ENCODE measurements at regions not wholly inside any gene's neighbourhood (a gene's known extent, or its start where the extent isn't known, plus 50 kb on each side); places are given as distances from the start of the nearest gene placed in this dataset.

DNA sequence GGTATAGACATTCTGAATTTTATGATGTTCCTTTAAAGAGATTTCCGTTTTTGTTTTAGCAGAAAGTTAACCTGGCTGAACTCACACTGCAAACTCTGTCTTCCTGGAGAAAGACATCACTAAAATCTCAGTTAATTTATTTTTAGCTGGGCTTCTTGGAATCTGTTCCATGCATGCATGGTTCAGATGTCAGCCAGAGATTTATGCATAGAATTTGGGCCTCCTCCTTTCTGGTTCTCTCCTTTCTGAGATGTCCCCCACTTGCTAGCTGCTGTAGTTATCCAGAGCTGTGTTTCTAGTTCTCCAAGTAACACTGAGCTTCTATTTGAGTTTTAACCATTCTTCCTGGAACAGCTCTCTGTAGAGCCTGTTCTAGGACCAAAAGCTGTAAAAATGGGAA, 77.3 kb upstream of the TANC2 start:
- no peak overlapping the region for H3K4me3 ChIP-seq (ENCODE audit: low read depth in 2 of 2, low read length in 2 of 2)
- BruUV-seq (replicated peaks) = no TSS peak
- no peak overlapping the region for H3K27ac ChIP-seq (ENCODE audit: low read length)
- ChIA-PET POLR2A (no interaction called here), CTCF (no interaction called here)
- H3K4me1 ChIP-seq (ENCODE audit: control insufficient read depth, insufficient read depth, low read length) = no peaks in the 10 kb centered on the region
- TF ChIP-seq SIN3A (IDR thresholded peaks at IDR 0.05; ENCODE audit: borderline replicate concordance, insufficient read depth, low read depth, low read length) (no peak), POLR2AphosphoS5 (IDR thresholded peaks at IDR 0.05; ENCODE audit: low read depth, low read length) (no peak), TCF7L2 (IDR thresholded peaks at IDR 0.05; ENCODE audit: low read depth, low read length) (no peak)
- TF ChIP-seq, protein P1, sequence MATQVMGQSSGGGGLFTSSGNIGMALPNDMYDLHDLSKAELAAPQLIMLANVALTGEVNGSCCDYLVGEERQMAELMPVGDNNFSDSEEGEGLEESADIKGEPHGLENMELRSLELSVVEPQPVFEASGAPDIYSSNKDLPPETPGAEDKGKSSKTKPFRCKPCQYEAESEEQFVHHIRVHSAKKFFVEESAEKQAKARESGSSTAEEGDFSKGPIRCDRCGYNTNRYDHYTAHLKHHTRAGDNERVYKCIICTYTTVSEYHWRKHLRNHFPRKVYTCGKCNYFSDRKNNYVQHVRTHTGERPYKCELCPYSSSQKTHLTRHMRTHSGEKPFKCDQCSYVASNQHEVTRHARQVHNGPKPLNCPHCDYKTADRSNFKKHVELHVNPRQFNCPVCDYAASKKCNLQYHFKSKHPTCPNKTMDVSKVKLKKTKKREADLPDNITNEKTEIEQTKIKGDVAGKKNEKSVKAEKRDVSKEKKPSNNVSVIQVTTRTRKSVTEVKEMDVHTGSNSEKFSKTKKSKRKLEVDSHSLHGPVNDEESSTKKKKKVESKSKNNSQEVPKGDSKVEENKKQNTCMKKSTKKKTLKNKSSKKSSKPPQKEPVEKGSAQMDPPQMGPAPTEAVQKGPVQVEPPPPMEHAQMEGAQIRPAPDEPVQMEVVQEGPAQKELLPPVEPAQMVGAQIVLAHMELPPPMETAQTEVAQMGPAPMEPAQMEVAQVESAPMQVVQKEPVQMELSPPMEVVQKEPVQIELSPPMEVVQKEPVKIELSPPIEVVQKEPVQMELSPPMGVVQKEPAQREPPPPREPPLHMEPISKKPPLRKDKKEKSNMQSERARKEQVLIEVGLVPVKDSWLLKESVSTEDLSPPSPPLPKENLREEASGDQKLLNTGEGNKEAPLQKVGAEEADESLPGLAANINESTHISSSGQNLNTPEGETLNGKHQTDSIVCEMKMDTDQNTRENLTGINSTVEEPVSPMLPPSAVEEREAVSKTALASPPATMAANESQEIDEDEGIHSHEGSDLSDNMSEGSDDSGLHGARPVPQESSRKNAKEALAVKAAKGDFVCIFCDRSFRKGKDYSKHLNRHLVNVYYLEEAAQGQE (IDR thresholded peaks at IDR 0.05; ENCODE audit: insufficient read depth in 1 of 2, low read depth in 2 of 2, low read length in 1 of 2) = no peak
- TF ChIP-seq, protein P2, sequence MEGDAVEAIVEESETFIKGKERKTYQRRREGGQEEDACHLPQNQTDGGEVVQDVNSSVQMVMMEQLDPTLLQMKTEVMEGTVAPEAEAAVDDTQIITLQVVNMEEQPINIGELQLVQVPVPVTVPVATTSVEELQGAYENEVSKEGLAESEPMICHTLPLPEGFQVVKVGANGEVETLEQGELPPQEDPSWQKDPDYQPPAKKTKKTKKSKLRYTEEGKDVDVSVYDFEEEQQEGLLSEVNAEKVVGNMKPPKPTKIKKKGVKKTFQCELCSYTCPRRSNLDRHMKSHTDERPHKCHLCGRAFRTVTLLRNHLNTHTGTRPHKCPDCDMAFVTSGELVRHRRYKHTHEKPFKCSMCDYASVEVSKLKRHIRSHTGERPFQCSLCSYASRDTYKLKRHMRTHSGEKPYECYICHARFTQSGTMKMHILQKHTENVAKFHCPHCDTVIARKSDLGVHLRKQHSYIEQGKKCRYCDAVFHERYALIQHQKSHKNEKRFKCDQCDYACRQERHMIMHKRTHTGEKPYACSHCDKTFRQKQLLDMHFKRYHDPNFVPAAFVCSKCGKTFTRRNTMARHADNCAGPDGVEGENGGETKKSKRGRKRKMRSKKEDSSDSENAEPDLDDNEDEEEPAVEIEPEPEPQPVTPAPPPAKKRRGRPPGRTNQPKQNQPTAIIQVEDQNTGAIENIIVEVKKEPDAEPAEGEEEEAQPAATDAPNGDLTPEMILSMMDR (IDR thresholded peaks at IDR 0.05) = no peak
- H3K9me3 ChIP-seq (ENCODE audit: control insufficient read depth, insufficient read depth, low read depth, low read length) = no peaks in the 10 kb centered on the region
- no peaks in the 10 kb centered on the region for H3K36me3 ChIP-seq (ENCODE audit: control insufficient read depth, insufficient read depth, low read length)
- in situ Hi-C loops (cut with HindIII; ENCODE audit: low pct_unique_long_range_greater_than_20kb, low sequenced_read_pairs) (no loop called here), intact Hi-C loops (cut with micrococcal nuclease; ENCODE audit: unreplicated experiment) (no loop called here)
- ATAC-seq (no peak), DNase-seq (ENCODE audit: low read depth, low spot score) (no peak)
- H3K27me3 ChIP-seq (ENCODE audit: control insufficient read depth, insufficient read depth, low read length) = no peaks in the 10 kb centered on the region

DNA sequence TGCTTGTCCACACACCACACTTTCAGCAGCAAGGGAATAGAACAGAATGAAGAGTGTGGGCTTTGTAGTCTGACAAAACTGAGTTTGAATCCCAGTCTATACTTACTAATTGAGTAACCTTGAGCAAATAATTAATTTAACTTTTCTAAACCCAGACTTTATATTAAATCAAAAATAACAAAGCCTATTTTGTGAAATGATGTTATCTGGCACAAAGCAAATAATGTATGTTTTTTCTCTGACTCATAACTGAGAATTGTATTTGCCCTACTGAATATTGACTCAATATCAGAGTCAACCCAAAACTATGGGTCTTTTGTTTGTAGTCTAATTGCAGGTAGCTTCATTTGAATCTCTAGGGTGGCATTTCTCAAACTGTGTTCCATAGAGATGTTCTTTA, 77.9 kb upstream of the TANC2 start:
- no peak overlapping the region for H3K4me3 ChIP-seq (ENCODE audit: low read depth in 2 of 2, low read length in 2 of 2)
- in situ Hi-C loops (cut with HindIII; ENCODE audit: low pct_unique_long_range_greater_than_20kb, low sequenced_read_pairs) = no loop called here
- CTCF ChIA-PET = no interaction called here
- DNase-seq (ENCODE audit: low read depth, low spot score) = peak; percentile 25
- POLR2A ChIA-PET = no interaction called here
- no peaks in the 10 kb centered on the region for H3K9me3 ChIP-seq (ENCODE audit: control insufficient read depth, insufficient read depth, low read depth, low read length)
- BruUV-seq (replicated peaks) = no TSS peak
- no peak overlapping the region for H3K27ac ChIP-seq (ENCODE audit: low read length)
- TF ChIP-seq TCF7L2 (IDR thresholded peaks at IDR 0.05; ENCODE audit: low read depth, low read length) (no peak), SIN3A (IDR thresholded peaks at IDR 0.05; ENCODE audit: borderline replicate concordance, insufficient read depth, low read depth, low read length) (no peak), POLR2AphosphoS5 (IDR thresholded peaks at IDR 0.05; ENCODE audit: low read depth, low read length) (no peak)
- TF ChIP-seq, protein P1 (IDR thresholded peaks at IDR 0.05; ENCODE audit: insufficient read depth in 1 of 2, low read depth in 2 of 2, low read length in 1 of 2) = no peak
- TF ChIP-seq, protein P2 (IDR thresholded peaks at IDR 0.05) = no peak
- intact Hi-C loops (cut with micrococcal nuclease; ENCODE audit: unreplicated experiment) = no loop called here
- no peaks in the 10 kb centered on the region for H3K36me3 ChIP-seq (ENCODE audit: control insufficient read depth, insufficient read depth, low read length)
- no peaks in the 10 kb centered on the region for H3K27me3 ChIP-seq (ENCODE audit: control insufficient read depth, insufficient read depth, low read length)
- ATAC-seq = peak; percentile 76
- no peaks in the 10 kb centered on the region for H3K4me1 ChIP-seq (ENCODE audit: control insufficient read depth, insufficient read depth, low read length)
